HCT116 (cell line): ENCODE measurements at regions not wholly inside any gene's neighbourhood (a gene's known extent, or its start where the extent isn't known, plus 50 kb on each side); places are given as distances from the start of the nearest gene placed in this dataset.
A peak's percentile ranks its signal among the peaks of the same experiment; 100 is the strongest.

ENCODE experiments used
- ATAC-seq: fragments of 200-7000 bp; cut with Tn5 transposase; 2 replicates; pipeline ENCODE4 v1.9.1; 2020; ENCODE audit warnings: mild to moderate bottlenecking, moderate library complexity
- BruUV-seq: library from RNA; stranded (reverse); fragments of 400-500 nt; replicated peaks from 2 replicates; lab custom pipeline; 2021; lab: Mats Ljungman, UMichigan
- CTCF ChIA-PET: fragments of 300-600 bp; sonication (Branson Sonifier 250); formaldehyde crosslinking; loops from one replicate; lab custom pipeline; 2021; ENCODE audit warnings: antibody characterized with exemption; lab: Charles Lee
- POLR2A ChIA-PET: fragments of 300-600, 350-600 bp; sonication (Branson Sonifier 250); formaldehyde crosslinking; loops from one replicate; lab custom pipeline; 2021; ENCODE audit warnings: antibody characterized with exemption; lab: Charles Lee
- RAD21 ChIA-PET, 2 experiments: fragments of 300-600 bp; sonication (Branson Sonifier 250); formaldehyde crosslinking; loops; one replicate each; lab custom pipeline; 2023; ENCODE audit warnings: low total read pairs in 2 of 2; ENCODE audit not compliant: uncharacterized antibody in 2 of 2, unreplicated experiment in 2 of 2, low non-redundant PET in 1 of 2; lab: Charles Lee
- DNase-seq: peaks from one replicate; pipeline ENCODE4 v3.0.0-alpha.2; 2010; ENCODE audit warnings: low read depth, low spot score
- H2AFZ ChIP-seq: fragments of 200-600 bp; shearing (Covaris generic), sonication (generic); 2 replicates; pipeline ENCODE4 v1.6.1; 2017; ENCODE audit warnings: low read depth, mixed run types, mixed read lengths, antibody characterized with exemption, low read length; ENCODE audit not compliant: poor library complexity, severe bottlenecking
- H3K27ac ChIP-seq: 2 replicates; pipeline ENCODE4 v1.5.1; 2012; ENCODE audit warnings: low read depth, low read length
- H3K27me3 ChIP-seq: fragments of 200-600 bp; sonication (generic); 2 replicates; pipeline ENCODE4 v1.6.1; 2016; ENCODE audit warnings: mixed run types, low read length, mixed read lengths; ENCODE audit not compliant: insufficient read depth
- H3K36me3 ChIP-seq, 2 experiments: fragments of 200-500 bp in 1 of 2; fragments of 200-600 bp in 1 of 2; sonication (Bioruptor generic) in 1 of 2; sonication (generic) in 1 of 2; 2 replicates each; pipeline versions ENCODE4 v1.5.1 to v1.6.1; 2014 to 2016; ENCODE audit warnings: low read length in 2 of 2, inconsistent platforms in 1 of 2, mixed read lengths in 1 of 2, mixed run types in 1 of 2; ENCODE audit not compliant: insufficient read depth in 2 of 2, control insufficient read depth in 1 of 2
- H3K4me1 ChIP-seq, 2 experiments: fragments of 200-600 bp in 1 of 2; sonication (generic) in 1 of 2; 2 replicates each; pipeline versions ENCODE4 v1.5.1 to v1.6.1; 2012 to 2017; ENCODE audit warnings: low read length in 2 of 2, inconsistent platforms in 1 of 2, mild to moderate bottlenecking in 1 of 2, mixed read lengths in 1 of 2, mixed run types in 1 of 2, moderate library complexity in 1 of 2; ENCODE audit not compliant: insufficient read depth in 2 of 2, control insufficient read depth in 1 of 2
- H3K4me2 ChIP-seq: fragments of 200-600 bp; sonication (generic); 2 replicates; pipeline ENCODE4 v1.6.1; 2017; ENCODE audit warnings: mixed run types, low read length, mixed read lengths
- H3K4me3 ChIP-seq, 2 experiments: fragments of 200-600 bp in 1 of 2; sonication (generic) in 1 of 2; replicated peaks in 1 of 2; 2 replicates each; pipeline ENCODE4 v1.5.1; 2011 to 2016; ENCODE audit warnings: low read length in 2 of 2, control low read depth in 1 of 2, low read depth in 1 of 2, mild to moderate bottlenecking in 1 of 2, mixed read lengths in 1 of 2, mixed run types in 1 of 2
- H3K79me2 ChIP-seq: fragments of 200-600 bp; sonication (generic); 2 replicates; pipeline ENCODE4 v1.6.1; 2017; ENCODE audit warnings: mild to moderate bottlenecking, mixed run types, low read length, moderate library complexity, mixed read lengths; ENCODE audit not compliant: insufficient read depth
- H3K9ac ChIP-seq: fragments of 200-600 bp; sonication (generic); 2 replicates; pipeline ENCODE4 v1.6.1; 2016; ENCODE audit warnings: low read length, mixed read lengths
- H3K9me2 ChIP-seq: fragments of 200-600 bp; sonication (generic), shearing (Covaris generic); 2 replicates; pipeline ENCODE4 v1.6.1; 2017; ENCODE audit warnings: mixed run types, mild to moderate bottlenecking, moderate library complexity; ENCODE audit not compliant: insufficient read depth
- H3K9me3 ChIP-seq, 2 experiments: fragments of 200-500 bp in 1 of 2; fragments of 200-600 bp in 1 of 2; sonication (Bioruptor generic) in 1 of 2; sonication (generic) in 1 of 2; 2 replicates each; pipeline ENCODE4 v1.6.1; 2014 to 2017; ENCODE audit warnings: low read length in 2 of 2, mixed read lengths in 2 of 2, inconsistent platforms in 1 of 2, low read depth in 1 of 2, mild to moderate bottlenecking in 1 of 2, mixed run types in 1 of 2, moderate library complexity in 1 of 2; ENCODE audit not compliant: control insufficient read depth in 1 of 2, insufficient read depth in 1 of 2
- H4K20me1 ChIP-seq: fragments of 200-600 bp; sonication (generic), shearing (Covaris generic); 2 replicates; pipeline ENCODE4 v1.6.1; 2017; ENCODE audit warnings: mixed run types, mild to moderate bottlenecking, moderate library complexity; ENCODE audit not compliant: insufficient read depth
- ATF3 ChIP-seq: IDR thresholded peaks from 2 replicates; pipeline ENCODE4 v1.6.1; 2012
- CEBPB ChIP-seq: IDR thresholded peaks from 2 replicates; pipeline ENCODE4 v1.6.1; 2012; ENCODE audit warnings: low read depth
- EGR1 ChIP-seq: IDR thresholded peaks from 2 replicates; pipeline ENCODE4 v1.6.1; 2012; ENCODE audit warnings: low read depth
- ELF1 ChIP-seq: IDR thresholded peaks from 2 replicates; pipeline ENCODE4 v1.6.1; 2012; ENCODE audit warnings: low read depth, borderline replicate concordance
- EZH2 ChIP-seq: fragments of 200-600 bp; sonication (generic); IDR thresholded peaks from 2 replicates; pipeline ENCODE4 v1.6.1; 2017; ENCODE audit warnings: antibody characterized with exemption, mixed run types
- EZH2phosphoT487 ChIP-seq: fragments of 200-600 bp; IDR thresholded peaks from 2 replicates; pipeline ENCODE4 v1.6.1; 2018; ENCODE audit warnings: antibody characterized with exemption, borderline replicate concordance
- FOSL1 ChIP-seq: IDR thresholded peaks from 2 replicates; pipeline ENCODE4 v1.6.1; 2012; ENCODE audit warnings: low read depth
- JUND ChIP-seq: IDR thresholded peaks from 2 replicates; pipeline ENCODE4 v1.6.1; 2012
- POLR2A ChIP-seq: IDR thresholded peaks from 2 replicates; pipeline ENCODE4 v1.7.0; 2011; ENCODE audit warnings: borderline replicate concordance; ENCODE audit not compliant: insufficient read depth, insufficient read length; ENCODE audit errors: extremely low read depth
- SIN3A ChIP-seq: IDR thresholded peaks from 2 replicates; pipeline ENCODE4 v1.6.1; 2012; ENCODE audit warnings: low read depth
- SP1 ChIP-seq: IDR thresholded peaks from 2 replicates; pipeline ENCODE4 v1.6.1; 2012; ENCODE audit warnings: low read depth
- SRF ChIP-seq: IDR thresholded peaks from 2 replicates; pipeline ENCODE4 v1.6.1; 2012; ENCODE audit warnings: low read depth
- TCF7L2 ChIP-seq: IDR thresholded peaks from 2 replicates; pipeline ENCODE4 v1.7.0; 2011; ENCODE audit warnings: borderline replicate concordance, inconsistent platforms; ENCODE audit not compliant: insufficient read depth, insufficient read length; ENCODE audit errors: extremely low read depth
- YY1 ChIP-seq: IDR thresholded peaks from 2 replicates; pipeline ENCODE4 v1.6.1; 2011; ENCODE audit warnings: low read length, low read depth, moderate library complexity, mild to moderate bottlenecking; ENCODE audit not compliant: insufficient replicate concordance; ENCODE audit errors: extremely low read depth
- ZBTB33 ChIP-seq: IDR thresholded peaks from 2 replicates; pipeline ENCODE4 v1.6.1; 2011; ENCODE audit warnings: mild to moderate bottlenecking, low read length, moderate library complexity; ENCODE audit not compliant: insufficient replicate concordance; ENCODE audit errors: extremely low read depth
- ZFX ChIP-seq: fragments of 450-650 bp; IDR thresholded peaks from 2 replicates; pipeline ENCODE4 v1.6.1; 2017
- ZNF274 ChIP-seq: fragments of 200-500 bp; sonication (Bioruptor generic); IDR thresholded peaks from 2 replicates; pipeline ENCODE4 v1.6.1; 2014; ENCODE audit warnings: mild to moderate bottlenecking, low read depth, low read length, inconsistent platforms
- intact Hi-C: fragments of 100-400 bp; cut with micrococcal nuclease; formaldehyde crosslinking; loops from 2 replicates; pipeline ENCODE4 v1.10.0; 2022

- TF ChIP-seq ZBTB33 (no peak), EGR1 (no peak), EZH2phosphoT487 (no peak)
Observed at GRCh38 chr10:89904755-89905154, 203.4 kb downstream of the KIF20B start (continued).

- no TSS peak for BruUV-seq
- ChIA-PET POLR2A (no interaction called here), RAD21 (no interaction called here), CTCF (no interaction called here)
- DNase-seq (no peak), ATAC-seq (no peak)
- H3K27me3 ChIP-seq = no peaks in the 10 kb centered on the region
- intact Hi-C loops = no loop called here
- H3K4me2 ChIP-seq = no peak overlapping the region
- peak overlapping the region; percentile 19 for H2AFZ ChIP-seq
- TF ChIP-seq EGR1 (no peak), JUND (no peak), ATF3 (no peak), CEBPB (no peak), SIN3A (no peak), FOSL1 (no peak), TCF7L2 (no peak), EZH2 (no peak), SP1 (no peak), SRF (no peak), ELF1 (no peak), ZFX (no peak), POLR2A (no peak), YY1 (no peak), ZNF274 (no peak)
- H3K4me1 ChIP-seq = no peaks in the 10 kb centered on the region
- no peak overlapping the region for H3K9ac ChIP-seq
- no peak overlapping the region for H3K4me3 ChIP-seq
- H3K36me3 ChIP-seq = no peaks in the 10 kb centered on the region
- no peak overlapping the region for H3K27ac ChIP-seq
- no peaks in the 10 kb centered on the region for H3K79me2 ChIP-seq
- H4K20me1 ChIP-seq = no peaks in the 10 kb centered on the region
- H3K9me2 ChIP-seq = no peaks in the 10 kb centered on the region
- no peaks in the 10 kb centered on the region for H3K9me3 ChIP-seq
Observed at GRCh38 chr10:89909752-89910151, 208.4 kb downstream of the KIF20B start.
